ENCODE measurements at regions not wholly inside any gene's neighbourhood (a gene's known extent, or its start where the extent isn't known, plus 50 kb on each side); places are given as distances from the start of the nearest gene placed in this dataset.

GRCh38 chr7:68691261-68692216 lies 906.7 kb upstream of the AUTS2 start:
- no peak for TF ChIP-seq CTCF (conservative IDR thresholded peaks at IDR 0.05; ENCODE audit: low read depth, low read length)
- no peak for TF ChIP-seq EZH2 (IDR thresholded peaks at IDR 0.05; ENCODE audit: borderline replicate concordance, low read depth, low read length, poor library complexity, severe bottlenecking)

Data from A673 (cell line).